Activated naive CD4-positive, alpha-beta T cell treated with Interleukin-2 at 50 U/mL for 16 hours (primary cell): ENCODE measurements at regions not wholly inside any gene's neighbourhood (a gene's known extent, or its start where the extent isn't known, plus 50 kb on each side); places are given as distances from the start of the nearest gene placed in this dataset.
A peak's percentile ranks its signal among the peaks of the same experiment; 100 is the strongest.

Source experiments
- DNase-seq: peaks from one replicate; pipeline ENCODE4 v3.0.0-alpha.2; 2020

- no peak for DNase-seq
Measured at GRCh38 chr1:212226467-212226866, 58.7 kb upstream of the PPP2R5A start.

GRCh38 chr1:212228076-212228475, 57.1 kb upstream of the PPP2R5A start:
- no peak for DNase-seq

- no peak for DNase-seq
Measured at GRCh38 chr1:212228591-212229119, 56.6 kb upstream of the PPP2R5A start.

DNA sequence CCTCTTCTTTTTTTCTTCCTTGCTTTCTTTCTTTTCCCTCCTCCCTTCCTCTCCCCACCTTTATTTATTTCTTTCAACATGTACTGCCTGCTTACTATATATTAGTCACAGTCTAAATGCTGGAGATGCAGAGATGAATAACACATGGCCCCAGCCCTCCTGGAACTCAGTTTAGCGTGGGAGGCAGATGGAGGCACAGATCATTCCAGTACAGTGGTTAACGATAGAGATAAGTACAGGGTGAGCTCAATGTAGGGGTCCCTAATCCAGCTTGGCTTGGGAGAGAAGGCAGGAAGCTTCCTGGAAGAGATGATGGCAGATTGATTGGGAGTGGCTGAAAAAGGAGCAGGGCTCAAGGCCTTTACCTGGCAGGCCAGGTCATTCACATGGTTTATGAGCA, 55.6 kb upstream of the PPP2R5A start:
- DNase-seq: no peak

- DNase-seq: no peak
Measured at GRCh38 chr1:212230329-212230728, 54.9 kb upstream of the PPP2R5A start.

DNA sequence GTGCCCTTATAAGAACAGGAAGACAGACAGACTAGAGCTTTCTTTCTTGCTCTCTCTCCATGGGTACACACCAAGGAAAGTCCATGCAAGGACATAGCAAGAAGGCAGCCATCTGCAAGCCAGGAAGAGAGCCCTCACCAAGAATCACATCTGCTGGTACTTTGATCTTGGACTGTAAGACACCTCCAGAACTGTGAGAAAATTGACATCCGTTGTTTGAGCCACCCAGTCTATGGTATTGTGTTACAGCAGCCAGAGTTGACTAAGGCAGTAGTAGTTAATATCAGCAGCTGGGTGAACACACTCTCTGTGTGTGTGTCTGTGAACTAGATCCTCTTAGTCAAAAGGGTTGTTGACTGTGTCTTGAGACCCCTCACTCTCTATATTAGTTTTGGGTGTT, 53.8 kb upstream of the PPP2R5A start:
- no peak for DNase-seq

DNA sequence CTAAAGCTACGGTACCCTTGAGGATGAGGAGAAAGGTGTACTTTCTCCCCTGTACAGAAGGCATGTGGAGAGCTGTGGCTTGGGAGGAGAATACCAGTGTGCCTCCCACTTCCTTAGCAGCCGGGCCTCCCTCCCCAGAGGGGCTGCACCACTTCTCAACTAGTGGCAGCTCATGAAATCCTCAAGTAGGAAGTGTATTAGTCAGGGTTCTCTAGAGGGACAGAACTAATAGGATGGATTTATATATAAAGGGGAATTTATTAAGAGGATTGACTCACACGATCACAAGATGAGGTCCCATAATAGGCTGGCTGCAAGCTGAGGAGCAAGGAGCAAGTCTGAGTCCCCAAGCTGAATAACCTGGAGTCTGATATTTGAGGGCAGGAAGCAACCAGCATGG, 53.1 kb upstream of the PPP2R5A start:
- no peak for DNase-seq

DNA sequence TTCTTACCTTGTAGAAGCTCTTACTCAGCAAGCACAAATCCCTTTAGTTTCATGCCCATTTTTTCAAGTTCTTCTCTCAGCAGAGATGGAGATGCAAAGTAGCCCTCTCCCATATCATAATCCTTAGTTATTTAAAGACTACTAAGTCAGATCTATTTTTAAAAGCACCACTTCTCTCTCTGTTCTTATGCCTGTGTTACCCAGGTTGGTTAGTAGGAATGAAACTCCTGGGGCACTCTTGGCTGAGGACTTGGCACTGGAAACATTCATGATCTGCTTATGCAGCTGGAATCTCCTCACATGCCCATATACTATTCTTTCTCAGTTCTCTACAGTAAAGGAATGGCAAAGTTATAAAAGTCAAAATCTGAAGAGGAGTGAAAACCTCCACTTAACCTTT, 51.9 kb upstream of the PPP2R5A start:
- DNase-seq: no peak

DNA sequence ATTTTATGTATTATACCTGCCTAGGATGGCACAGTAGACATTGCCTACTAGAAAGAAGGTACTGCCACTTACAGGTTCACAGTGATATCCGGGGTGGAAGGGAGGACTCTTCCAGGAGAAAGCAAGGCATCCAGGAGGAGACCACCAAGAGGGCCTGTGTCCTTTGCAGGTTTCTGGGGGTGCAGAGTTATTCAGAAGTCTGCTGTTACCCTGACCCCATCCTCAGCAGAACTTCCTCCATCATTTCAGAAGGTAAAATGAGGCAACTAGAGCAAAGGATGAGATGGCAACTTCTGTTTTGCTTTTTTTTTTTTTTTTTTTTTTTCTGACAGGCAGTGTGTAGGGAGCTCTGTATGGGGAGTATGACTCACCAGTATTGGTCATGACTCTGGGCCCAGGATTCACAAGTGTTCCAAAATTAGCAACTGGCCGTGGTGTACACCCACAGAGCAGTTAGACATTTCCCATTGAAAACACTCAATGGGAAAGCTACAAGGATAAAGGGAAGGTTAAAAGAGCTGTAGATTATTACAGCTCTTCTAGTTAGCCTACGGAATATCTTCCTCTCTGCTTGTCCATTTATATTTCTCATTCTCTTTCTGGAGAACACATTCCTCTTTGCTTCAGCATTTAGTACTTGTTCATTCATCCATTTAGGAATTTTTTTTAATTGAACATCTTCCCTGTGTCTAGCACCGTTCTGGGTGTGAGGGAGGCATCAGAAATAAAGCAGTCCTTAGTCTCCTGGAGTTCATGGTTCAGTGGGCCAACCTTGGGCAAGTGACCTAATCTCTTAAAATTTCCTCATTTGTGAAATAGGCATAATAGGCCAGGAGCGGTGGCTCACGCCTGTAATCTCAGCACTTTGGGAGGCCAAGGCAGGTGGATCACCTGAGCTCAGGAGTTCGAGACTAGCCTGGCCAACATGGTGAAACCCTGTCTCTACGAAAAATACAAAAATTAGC, 50.5 kb upstream of the PPP2R5A start:
- DNase-seq: peak; percentile 17
